ELF-1 (cell line): ENCODE measurements at regions not wholly inside any gene's neighbourhood (a gene's known extent, or its start where the extent isn't known, plus 50 kb on each side); places are given as distances from the start of the nearest gene placed in this dataset.

Source experiments
- DNase-seq: peaks from one replicate; pipeline ENCODE4 v3.0.0-alpha.2; 2016; ENCODE audit warnings: low read depth, low spot score

GRCh38 chr18:66752733-66753132 is 148.8 kb upstream of the CDH19 start:
- DNase-seq = no peak

DNA sequence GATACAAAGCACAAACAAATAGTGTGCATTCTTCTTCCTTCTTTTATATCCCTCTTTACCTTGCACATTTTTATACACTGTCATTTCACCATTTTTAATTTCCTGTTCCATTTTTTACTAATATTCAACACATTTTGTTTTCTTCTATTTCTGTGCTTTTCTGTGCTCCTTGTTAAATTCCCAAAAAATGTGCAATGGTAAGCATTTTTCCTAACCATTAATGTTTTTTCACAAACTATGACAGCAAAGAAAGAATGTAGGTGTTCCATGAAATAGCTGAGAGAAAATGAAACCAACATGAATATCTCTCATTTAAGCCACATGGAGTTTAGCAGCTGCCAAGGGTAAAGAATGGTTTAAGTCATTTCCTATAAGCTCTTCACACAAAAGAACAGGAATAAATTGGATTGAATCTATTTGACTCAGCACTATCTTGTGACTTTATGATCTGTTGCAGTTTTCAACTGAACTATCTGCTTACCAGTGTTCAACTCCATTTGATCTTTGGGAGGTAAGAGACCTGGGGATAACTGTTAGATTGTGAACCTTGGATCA is 145.7 kb upstream of the CDH19 start:
- DNase-seq = no peak

GRCh38 chr18:66749030-66749429 is 145.1 kb upstream of the CDH19 start:
- DNase-seq = peak; percentile 3

DNA sequence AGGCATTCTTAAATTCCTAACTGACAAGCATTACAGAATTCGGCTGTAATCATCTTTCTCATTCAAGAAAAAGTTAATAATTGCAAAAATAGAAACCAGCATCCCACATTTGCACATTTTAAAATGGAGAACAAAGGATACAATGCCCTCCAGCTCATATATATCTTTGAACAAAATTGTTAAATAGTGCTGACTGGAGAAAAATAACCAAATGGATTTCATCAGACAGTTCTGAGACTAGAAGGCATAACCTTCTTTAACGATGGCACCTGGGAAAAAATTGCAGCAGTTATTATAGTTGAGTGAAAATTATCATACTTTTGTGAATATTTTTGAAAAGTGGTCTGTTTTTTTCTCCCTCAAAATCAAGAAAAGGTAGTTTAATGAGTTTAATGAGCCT is 138.9 kb upstream of the CDH19 start:
- no peak for DNase-seq

DNA sequence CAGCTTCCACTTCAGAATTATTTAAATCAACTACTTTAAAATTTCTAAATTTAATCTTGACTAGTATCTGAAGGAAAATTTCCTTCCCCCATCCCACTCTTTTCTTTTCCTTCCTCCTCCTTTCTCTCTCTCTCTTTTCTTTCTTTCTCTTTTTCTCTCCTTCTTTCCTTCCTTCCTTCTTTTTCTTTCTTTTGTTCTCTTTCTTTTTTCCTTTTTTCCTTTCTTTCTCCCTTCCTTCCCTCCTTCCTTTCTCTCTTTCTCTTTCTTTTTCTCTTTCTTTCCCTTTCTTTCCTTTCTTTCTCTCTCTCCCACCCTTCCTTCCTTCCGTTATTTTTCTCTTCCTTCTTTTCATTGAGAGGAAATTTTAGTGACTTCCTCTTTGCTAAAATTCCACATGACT is 132.0 kb upstream of the CDH19 start:
- no peak for DNase-seq

DNA sequence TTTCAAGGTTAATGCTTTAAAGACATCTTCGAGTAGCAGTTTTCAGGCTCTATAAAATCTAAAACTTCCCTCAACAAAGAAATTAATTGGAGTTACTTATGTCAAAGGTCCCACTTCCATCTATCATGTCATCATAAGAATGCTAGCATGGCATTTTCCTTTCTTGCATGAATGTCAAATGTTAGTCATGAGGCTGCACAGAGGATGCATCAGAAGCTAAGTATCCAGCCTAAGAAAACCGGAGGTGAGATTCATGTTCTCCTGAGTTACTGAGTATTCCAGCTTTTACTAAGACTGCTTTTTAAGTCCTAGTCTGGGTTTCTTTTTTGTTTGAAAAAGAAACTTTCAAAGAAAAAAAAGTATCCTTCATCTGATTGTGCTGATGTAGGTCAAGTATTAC is 130.6 kb upstream of the CDH19 start:
- DNase-seq = no peak

GRCh38 chr18:66731890-66732289 is 128.0 kb upstream of the CDH19 start:
- no peak for DNase-seq

GRCh38 chr18:66729442-66730239 is 125.8 kb upstream of the CDH19 start:
- no peak for DNase-seq

DNA sequence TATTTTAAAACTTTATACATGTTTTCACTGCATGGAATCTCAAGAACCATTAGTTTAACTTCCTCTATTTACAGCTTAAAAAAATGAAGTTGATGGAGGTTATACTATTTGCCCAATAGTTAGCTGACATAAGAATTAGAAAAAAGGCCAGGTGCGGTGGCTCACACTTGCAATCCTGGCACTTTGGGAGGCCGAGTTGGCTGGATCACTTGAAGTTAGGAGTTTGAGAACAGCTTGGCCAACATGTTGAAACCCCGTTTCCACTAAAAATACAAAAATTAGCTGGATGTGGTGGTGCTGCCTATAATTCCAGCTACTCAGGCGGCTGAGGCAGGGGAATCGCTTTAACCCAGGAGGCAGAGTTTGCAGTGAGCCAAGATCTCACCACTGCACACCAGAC is 125.1 kb upstream of the CDH19 start:
- DNase-seq = no peak

GRCh38 chr18:66727991-66728390 is 124.1 kb upstream of the CDH19 start:
- DNase-seq = no peak

- no peak for DNase-seq
These were observed 120.9 kb upstream of the CDH19 start for GRCh38 chr18:66724664-66725356.

- no peak for DNase-seq
These were observed 118.8 kb upstream of the CDH19 start for GRCh38 chr18:66722671-66723070.

GRCh38 chr18:66708646-66709045 is 104.8 kb upstream of the CDH19 start:
- no peak for DNase-seq

- no peak for DNase-seq
These were observed 103.6 kb upstream of the CDH19 start for GRCh38 chr18:66707473-66707872.

DNA sequence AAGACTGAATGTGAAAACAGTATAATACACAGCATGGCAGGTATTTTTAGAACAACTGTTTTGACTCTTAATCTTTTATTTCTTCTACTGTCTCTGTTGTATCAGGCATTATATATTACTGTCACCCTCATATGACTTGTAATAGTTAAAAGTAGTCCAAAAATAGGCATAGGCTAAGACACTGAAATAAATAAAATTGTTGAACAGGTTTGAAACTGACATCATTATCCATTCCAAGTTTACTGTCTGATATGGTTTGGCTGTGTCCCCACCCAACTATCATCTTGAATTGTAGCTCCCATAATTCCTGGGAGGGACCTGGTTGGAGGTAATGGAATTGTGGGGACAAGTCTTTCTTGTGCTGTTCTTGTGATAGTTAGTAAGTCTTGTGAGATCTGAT is 91.4 kb upstream of the CDH19 start:
- DNase-seq = no peak

DNA sequence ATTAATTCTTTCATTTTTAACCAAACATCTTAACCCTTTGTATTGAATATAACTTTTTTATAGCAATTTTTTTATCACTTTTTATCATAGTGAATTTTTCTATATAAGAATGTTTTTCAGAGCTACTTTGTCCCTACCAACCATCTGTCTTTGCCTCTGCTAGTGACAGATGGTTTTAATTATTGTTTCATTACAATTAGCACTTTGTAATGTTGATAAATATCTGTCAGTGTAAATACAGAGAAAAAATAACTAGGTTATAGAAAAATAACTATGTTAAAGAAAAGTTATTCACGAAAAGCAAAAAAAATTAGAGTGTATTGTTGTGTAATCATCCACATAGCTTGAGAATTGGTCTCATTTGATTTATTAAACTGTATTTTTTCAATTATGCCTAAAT is 91.0 kb upstream of the CDH19 start:
- DNase-seq = no peak

- DNase-seq = no peak
These were observed 83.7 kb upstream of the CDH19 start for GRCh38 chr18:66687635-66688034.

- DNase-seq = no peak
These were observed 79.0 kb upstream of the CDH19 start for GRCh38 chr18:66682855-66683322.

- no peak for DNase-seq
These were observed 72.8 kb upstream of the CDH19 start for GRCh38 chr18:66676699-66677098.

GRCh38 chr18:66674286-66674685 is 70.4 kb upstream of the CDH19 start:
- DNase-seq = no peak

- no peak for DNase-seq
These were observed 64.8 kb upstream of the CDH19 start for GRCh38 chr18:66668706-66669105.

- no peak for DNase-seq
These were observed 58.7 kb upstream of the CDH19 start for GRCh38 chr18:66662632-66663031.

DNA sequence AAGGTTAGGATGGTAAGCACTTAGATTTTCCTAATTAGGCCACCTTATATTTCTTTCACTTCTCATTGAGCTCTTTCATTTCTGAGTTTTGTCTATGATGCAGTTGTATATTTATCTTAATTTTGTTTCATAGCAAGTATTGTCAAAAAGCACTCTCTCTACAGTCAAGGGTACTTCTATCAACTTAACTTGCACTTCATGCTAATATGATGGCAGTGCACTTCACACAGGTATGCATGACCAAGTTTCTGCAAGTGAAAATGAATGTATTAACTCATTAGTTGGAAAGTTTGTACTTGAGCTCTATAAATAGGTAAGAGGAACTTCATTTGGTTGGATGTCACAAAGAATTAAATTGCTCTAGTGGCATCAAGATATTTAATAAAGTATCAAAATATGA is 51.5 kb upstream of the CDH19 start:
- no peak for DNase-seq
